Panc1 (cell line): ENCODE measurements at regions not wholly inside any gene's neighbourhood (a gene's known extent, or its start where the extent isn't known, plus 50 kb on each side); places are given as distances from the start of the nearest gene placed in this dataset.
A peak's percentile ranks its signal among the peaks of the same experiment; 100 is the strongest.

Experiments
- ATAC-seq: fragments of 200-7000 bp; cut with Tn5 transposase; 2 replicates; pipeline ENCODE4 v1.9.1; 2020; ENCODE audit warnings: mild to moderate bottlenecking, moderate library complexity
- BruUV-seq: library from RNA; stranded (reverse); fragments of 400-500 nt; replicated peaks from 2 replicates; lab custom pipeline; 2021; lab: Mats Ljungman, UMichigan
- CTCF ChIA-PET: fragments of 300-600 bp; sonication (Branson Sonifier 250); formaldehyde crosslinking; loops from one replicate; lab custom pipeline; 2022; ENCODE audit warnings: antibody characterized with exemption; lab: Charles Lee
- POLR2A ChIA-PET: fragments of 300-600 bp; sonication (Branson Sonifier 250); formaldehyde crosslinking; loops from one replicate; lab custom pipeline; 2022; ENCODE audit warnings: antibody characterized with exemption; lab: Charles Lee
- DNase-seq: peaks from one replicate; pipeline ENCODE4 v3.0.0-alpha.2; 2010; ENCODE audit warnings: low read depth, low spot score
- H3K27ac ChIP-seq: 2 replicates; pipeline ENCODE4 v1.5.1; 2011; ENCODE audit warnings: mild to moderate bottlenecking, low read length, inconsistent platforms
- H3K27me3 ChIP-seq: fragments of 200-500 bp; sonication (Bioruptor generic); 2 replicates; pipeline ENCODE4 v1.6.0; 2014; ENCODE audit warnings: low read length, inconsistent platforms; ENCODE audit not compliant: control insufficient read depth, insufficient read depth
- H3K36me3 ChIP-seq: fragments of 200-500 bp; sonication (Bioruptor generic); 2 replicates; pipeline ENCODE4 v1.5.1; 2014; ENCODE audit warnings: inconsistent platforms, mild to moderate bottlenecking, low read length, moderate library complexity; ENCODE audit not compliant: control insufficient read depth, insufficient read depth
- H3K4me1 ChIP-seq: 2 replicates; pipeline ENCODE4 v1.5.1; 2011; ENCODE audit warnings: inconsistent platforms, mild to moderate bottlenecking, low read length, moderate library complexity; ENCODE audit not compliant: control insufficient read depth, insufficient read depth
- H3K4me3 ChIP-seq, 2 experiments: 2 replicates each; pipeline ENCODE4 v1.5.1; 2011 to 2012; ENCODE audit warnings: low read depth in 2 of 2, low read length in 2 of 2, mild to moderate bottlenecking in 2 of 2, inconsistent platforms in 1 of 2, moderate library complexity in 1 of 2
- H3K9me3 ChIP-seq: fragments of 200-500 bp; sonication (Bioruptor generic); 2 replicates; pipeline ENCODE4 v1.5.1; 2014; ENCODE audit warnings: low read depth, mild to moderate bottlenecking, inconsistent platforms, low read length, moderate library complexity; ENCODE audit not compliant: control insufficient read depth, insufficient read depth
- POLR2AphosphoS5 ChIP-seq: IDR thresholded peaks from 2 replicates; pipeline ENCODE4 v1.6.1; 2012; ENCODE audit warnings: mild to moderate bottlenecking, low read depth, low read length, moderate library complexity
- SIN3A ChIP-seq: IDR thresholded peaks from 2 replicates; pipeline ENCODE4 v1.6.1; 2012; ENCODE audit warnings: low read depth, mild to moderate bottlenecking, low read length, moderate library complexity, borderline replicate concordance; ENCODE audit not compliant: insufficient read depth
- TCF7L2 ChIP-seq: IDR thresholded peaks from 2 replicates; pipeline ENCODE4 v1.6.1; 2011; ENCODE audit warnings: mild to moderate bottlenecking, low read depth, low read length, inconsistent platforms
- in situ Hi-C: cut with HindIII; loops from 2 replicates; pipeline ENCODE4 v1.10.0; 2016; ENCODE audit warnings: low sequenced_read_pairs, low pct_unique_long_range_greater_than_20kb
- intact Hi-C: fragments of 100-400 bp; cut with micrococcal nuclease; formaldehyde crosslinking; loops from one replicate; pipeline ENCODE4 v1.10.0; 2022; ENCODE audit not compliant: unreplicated experiment
- TF ChIP-seq, protein P1 (sequence below), 2 experiments: IDR thresholded peaks; 2 replicates each; pipeline ENCODE4 v1.6.1; 2011 to 2012; ENCODE audit warnings: low read depth in 2 of 2, control low read depth in 1 of 2, low read length in 1 of 2, mild to moderate bottlenecking in 1 of 2, moderate library complexity in 1 of 2; ENCODE audit not compliant: insufficient read depth in 1 of 2
- TF ChIP-seq, protein P2 (sequence below): fragments of 450-650 bp; IDR thresholded peaks from 2 replicates; pipeline ENCODE4 v1.5.1; 2017; ENCODE audit warnings: mild to moderate bottlenecking

DNA sequence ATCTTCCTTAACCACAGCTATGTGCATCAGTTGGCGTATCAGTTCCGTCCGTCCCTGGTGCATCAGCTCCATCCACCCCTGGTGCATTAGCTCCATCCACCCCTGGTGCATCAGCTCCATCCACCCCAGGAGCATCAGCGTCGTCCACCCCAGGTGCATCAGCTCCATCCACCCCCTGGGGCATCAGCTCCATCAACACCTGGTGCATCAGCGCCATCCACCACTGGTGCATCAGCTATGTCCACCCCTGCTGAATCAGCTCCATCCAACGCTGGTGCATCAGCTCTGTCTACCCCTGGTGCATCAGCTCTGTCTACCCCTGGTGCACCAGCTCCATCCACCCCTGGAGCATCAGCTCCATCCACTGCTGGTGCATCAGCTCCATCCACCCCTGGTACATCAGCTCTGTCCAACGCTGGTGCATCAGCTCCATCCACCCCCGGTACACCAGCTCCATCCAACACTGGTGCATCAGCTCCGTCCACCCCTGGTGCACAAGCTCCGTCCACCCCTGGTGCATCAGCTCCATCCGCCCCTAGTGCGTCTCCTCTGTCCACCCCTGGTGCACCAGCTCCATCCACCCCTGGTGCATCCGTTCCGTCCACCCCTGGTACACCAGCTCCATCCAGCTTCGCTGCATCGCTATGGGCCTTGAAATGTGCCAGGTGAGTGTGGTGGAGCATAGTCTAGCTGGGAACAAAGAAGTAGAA is 106.6 kb upstream of the ZBTB40 start:
- no TSS peak for BruUV-seq

DNA sequence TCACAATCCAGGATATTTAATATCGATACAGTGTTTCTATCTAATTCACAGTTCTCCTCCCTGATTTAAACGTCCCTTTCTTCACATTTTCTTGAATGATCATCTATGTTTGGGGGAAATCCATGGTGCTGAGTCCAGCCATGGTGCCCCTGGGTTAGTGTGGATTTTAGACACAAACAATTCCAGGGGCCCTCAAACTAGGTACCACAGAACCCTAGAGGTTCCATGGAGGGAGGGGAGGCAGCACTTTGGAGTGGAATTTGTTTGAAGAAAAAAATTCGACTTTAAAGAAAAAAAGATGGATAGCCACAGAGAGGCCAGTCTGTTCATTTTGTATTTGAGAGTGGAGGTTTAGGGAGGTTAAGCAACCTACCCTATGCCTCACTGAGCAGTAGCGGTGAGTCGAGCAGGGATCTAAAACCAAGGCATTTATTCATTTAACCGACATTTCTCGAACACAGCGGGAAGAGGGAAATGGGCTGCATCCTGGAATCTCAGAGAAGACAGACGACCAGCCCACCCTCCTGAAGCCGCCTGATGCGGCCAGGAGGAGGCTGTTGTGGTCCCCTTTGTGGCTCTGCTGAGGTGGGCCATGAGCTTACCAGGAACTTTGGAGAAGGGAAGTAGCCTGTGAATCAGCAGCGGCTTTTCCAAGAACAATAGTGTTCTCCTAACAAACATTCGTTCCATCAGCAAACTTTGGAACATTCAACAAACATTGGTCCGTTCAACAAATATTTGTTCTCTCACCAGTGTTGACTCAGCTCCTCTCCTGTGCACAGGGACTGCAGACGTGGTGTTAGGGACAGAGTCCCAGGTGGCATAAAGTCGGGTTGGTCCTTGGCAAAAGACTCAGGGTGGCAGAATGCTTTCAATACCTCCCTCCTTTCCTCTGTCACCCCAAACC is 103.5 kb upstream of the ZBTB40 start:
- CTCF ChIA-PET: no interaction called here
- peak; percentile 62 for DNase-seq
- no peak overlapping the region; a peak in 1 of 4 replicates for H3K4me3 ChIP-seq
- POLR2A ChIA-PET: no interaction called here
- no peak overlapping the region for H3K27ac ChIP-seq
- intact Hi-C loops: no loop called here
- no peaks in the 10 kb centered on the region for H3K9me3 ChIP-seq
- no TSS peak for BruUV-seq
- no peaks in the 10 kb centered on the region; the same call in 1 of the 2 replicates for H3K27me3 ChIP-seq
- peak; percentile 86 for ATAC-seq
- H3K36me3 ChIP-seq: no peaks in the 10 kb centered on the region
- TF ChIP-seq, protein P1, sequence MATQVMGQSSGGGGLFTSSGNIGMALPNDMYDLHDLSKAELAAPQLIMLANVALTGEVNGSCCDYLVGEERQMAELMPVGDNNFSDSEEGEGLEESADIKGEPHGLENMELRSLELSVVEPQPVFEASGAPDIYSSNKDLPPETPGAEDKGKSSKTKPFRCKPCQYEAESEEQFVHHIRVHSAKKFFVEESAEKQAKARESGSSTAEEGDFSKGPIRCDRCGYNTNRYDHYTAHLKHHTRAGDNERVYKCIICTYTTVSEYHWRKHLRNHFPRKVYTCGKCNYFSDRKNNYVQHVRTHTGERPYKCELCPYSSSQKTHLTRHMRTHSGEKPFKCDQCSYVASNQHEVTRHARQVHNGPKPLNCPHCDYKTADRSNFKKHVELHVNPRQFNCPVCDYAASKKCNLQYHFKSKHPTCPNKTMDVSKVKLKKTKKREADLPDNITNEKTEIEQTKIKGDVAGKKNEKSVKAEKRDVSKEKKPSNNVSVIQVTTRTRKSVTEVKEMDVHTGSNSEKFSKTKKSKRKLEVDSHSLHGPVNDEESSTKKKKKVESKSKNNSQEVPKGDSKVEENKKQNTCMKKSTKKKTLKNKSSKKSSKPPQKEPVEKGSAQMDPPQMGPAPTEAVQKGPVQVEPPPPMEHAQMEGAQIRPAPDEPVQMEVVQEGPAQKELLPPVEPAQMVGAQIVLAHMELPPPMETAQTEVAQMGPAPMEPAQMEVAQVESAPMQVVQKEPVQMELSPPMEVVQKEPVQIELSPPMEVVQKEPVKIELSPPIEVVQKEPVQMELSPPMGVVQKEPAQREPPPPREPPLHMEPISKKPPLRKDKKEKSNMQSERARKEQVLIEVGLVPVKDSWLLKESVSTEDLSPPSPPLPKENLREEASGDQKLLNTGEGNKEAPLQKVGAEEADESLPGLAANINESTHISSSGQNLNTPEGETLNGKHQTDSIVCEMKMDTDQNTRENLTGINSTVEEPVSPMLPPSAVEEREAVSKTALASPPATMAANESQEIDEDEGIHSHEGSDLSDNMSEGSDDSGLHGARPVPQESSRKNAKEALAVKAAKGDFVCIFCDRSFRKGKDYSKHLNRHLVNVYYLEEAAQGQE (IDR thresholded peaks at IDR 0.05; ENCODE audit: insufficient read depth in 1 of 2, low read depth in 2 of 2, low read length in 1 of 2): no peak
- peak; percentile 55; the same call in 1 of the 2 replicates for TF ChIP-seq POLR2AphosphoS5
- H3K4me1 ChIP-seq: peaks cover 8% of the 10 kb centered on the region
- in situ Hi-C loops: no loop called here

More for the DNA sequence above, 106.6 kb upstream of the ZBTB40 start:
- no peaks in the 10 kb centered on the region; the same call in 1 of the 2 replicates for H3K27me3 ChIP-seq
- ATAC-seq (no peak), DNase-seq (no peak)
- no peak overlapping the region for H3K27ac ChIP-seq
- TF ChIP-seq, protein P1 (IDR thresholded peaks at IDR 0.05; ENCODE audit: insufficient read depth in 1 of 2, low read depth in 2 of 2, low read length in 1 of 2): no peak
- no peak for TF ChIP-seq TCF7L2
- TF ChIP-seq SIN3A: no peak
- no peak for TF ChIP-seq POLR2AphosphoS5
- TF ChIP-seq, protein P2, sequence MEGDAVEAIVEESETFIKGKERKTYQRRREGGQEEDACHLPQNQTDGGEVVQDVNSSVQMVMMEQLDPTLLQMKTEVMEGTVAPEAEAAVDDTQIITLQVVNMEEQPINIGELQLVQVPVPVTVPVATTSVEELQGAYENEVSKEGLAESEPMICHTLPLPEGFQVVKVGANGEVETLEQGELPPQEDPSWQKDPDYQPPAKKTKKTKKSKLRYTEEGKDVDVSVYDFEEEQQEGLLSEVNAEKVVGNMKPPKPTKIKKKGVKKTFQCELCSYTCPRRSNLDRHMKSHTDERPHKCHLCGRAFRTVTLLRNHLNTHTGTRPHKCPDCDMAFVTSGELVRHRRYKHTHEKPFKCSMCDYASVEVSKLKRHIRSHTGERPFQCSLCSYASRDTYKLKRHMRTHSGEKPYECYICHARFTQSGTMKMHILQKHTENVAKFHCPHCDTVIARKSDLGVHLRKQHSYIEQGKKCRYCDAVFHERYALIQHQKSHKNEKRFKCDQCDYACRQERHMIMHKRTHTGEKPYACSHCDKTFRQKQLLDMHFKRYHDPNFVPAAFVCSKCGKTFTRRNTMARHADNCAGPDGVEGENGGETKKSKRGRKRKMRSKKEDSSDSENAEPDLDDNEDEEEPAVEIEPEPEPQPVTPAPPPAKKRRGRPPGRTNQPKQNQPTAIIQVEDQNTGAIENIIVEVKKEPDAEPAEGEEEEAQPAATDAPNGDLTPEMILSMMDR: no peak
- no peaks in the 10 kb centered on the region for H3K9me3 ChIP-seq
- POLR2A ChIA-PET: no interaction called here
- CTCF ChIA-PET: no interaction called here
- peaks cover 8% of the 10 kb centered on the region for H3K4me1 ChIP-seq
- in situ Hi-C loops (no loop called here), intact Hi-C loops (no loop called here)
- H3K4me3 ChIP-seq: no peak overlapping the region
- H3K36me3 ChIP-seq: no peaks in the 10 kb centered on the region
